Panc1 (cell line): ENCODE measurements at regions not wholly inside any gene's neighbourhood (a gene's known extent, or its start where the extent isn't known, plus 50 kb on each side); places are given as distances from the start of the nearest gene placed in this dataset.

Experiments used
- CTCF ChIP-seq: fragments of 450-650 bp; IDR thresholded peaks from 2 replicates; pipeline ENCODE4 v1.5.1; 2017; ENCODE audit warnings: mild to moderate bottlenecking
- POLR2AphosphoS5 ChIP-seq: IDR thresholded peaks from 2 replicates; pipeline ENCODE4 v1.6.1; 2012; ENCODE audit warnings: mild to moderate bottlenecking, low read depth, low read length, moderate library complexity
- REST ChIP-seq, 2 experiments: IDR thresholded peaks; 2 replicates each; pipeline ENCODE4 v1.6.1; 2011 to 2012; ENCODE audit warnings: low read depth in 2 of 2, control low read depth in 1 of 2, low read length in 1 of 2, mild to moderate bottlenecking in 1 of 2, moderate library complexity in 1 of 2; ENCODE audit not compliant: insufficient read depth in 1 of 2

- no peak for TF ChIP-seq CTCF
- TF ChIP-seq POLR2AphosphoS5 = no peak
- no peak for TF ChIP-seq REST (IDR thresholded peaks at IDR 0.05; ENCODE audit: insufficient read depth in 1 of 2, low read depth in 2 of 2, low read length in 1 of 2)
Measured at GRCh38 chr6:158903801-158904200, 84.6 kb upstream of the EZR start.
